ENCODE measurements at regions not wholly inside any gene's neighbourhood (a gene's known extent, or its start where the extent isn't known, plus 50 kb on each side); places are given as distances from the start of the nearest gene placed in this dataset.

GRCh38 chr17:79241616-79242015 lies 167.0 kb downstream of the ENGASE start:
- no peak for DNase-seq

- no peak for DNase-seq
These were observed 164.6 kb downstream of the ENGASE start for GRCh38 chr17:79239205-79239604.

- DNase-seq, result no peak
These were observed 162.9 kb downstream of the ENGASE start for GRCh38 chr17:79237448-79238053.

- DNase-seq, result no peak
These were observed 161.2 kb downstream of the ENGASE start for GRCh38 chr17:79235808-79236207.

GRCh38 chr17:79233916-79234551 lies 159.4 kb downstream of the ENGASE start:
- DNase-seq, result no peak

- no peak for DNase-seq
These were observed 158.3 kb downstream of the ENGASE start for GRCh38 chr17:79232957-79233356.

- no peak for DNase-seq
These were observed 157.2 kb downstream of the ENGASE start for GRCh38 chr17:79231766-79232287.

GRCh38 chr17:79230576-79230975 lies 156.0 kb downstream of the ENGASE start:
- DNase-seq, result no peak

GRCh38 chr17:79226037-79226436 lies 151.4 kb downstream of the ENGASE start:
- DNase-seq, result no peak

GRCh38 chr17:79224903-79225302 lies 150.3 kb downstream of the ENGASE start:
- DNase-seq, result no peak

- DNase-seq, result no peak
These were observed 149.9 kb downstream of the ENGASE start for GRCh38 chr17:79224476-79224875.

- DNase-seq, result no peak
These were observed 149.3 kb downstream of the ENGASE start for GRCh38 chr17:79223953-79224352.

GRCh38 chr17:79223471-79223870 lies 148.8 kb downstream of the ENGASE start:
- DNase-seq, result no peak

- DNase-seq, result no peak
These were observed 147.0 kb downstream of the ENGASE start for GRCh38 chr17:79221597-79221996.

- no peak for DNase-seq
These were observed 146.2 kb downstream of the ENGASE start for GRCh38 chr17:79220713-79221291.

- no peak for DNase-seq
These were observed 145.6 kb downstream of the ENGASE start for GRCh38 chr17:79220201-79220712.

- no peak for DNase-seq
These were observed 144.7 kb downstream of the ENGASE start for GRCh38 chr17:79219208-79219935.

GRCh38 chr17:79218825-79219200 lies 144.2 kb downstream of the ENGASE start:
- DNase-seq, result no peak

GRCh38 chr17:79218175-79218824 lies 143.7 kb downstream of the ENGASE start:
- no peak for DNase-seq

GRCh38 chr17:79217473-79218135 lies 143.0 kb downstream of the ENGASE start:
- no peak for DNase-seq

- DNase-seq, result no peak
These were observed 142.2 kb downstream of the ENGASE start for GRCh38 chr17:79216826-79217225.

- no peak for DNase-seq
These were observed 141.8 kb downstream of the ENGASE start for GRCh38 chr17:79216391-79216790.

All from CD4-positive, alpha-beta T cell treated with Interleukin-6 for 4 hours (primary cell).